ENCODE measurements at regions not wholly inside any gene's neighbourhood (a gene's known extent, or its start where the extent isn't known, plus 50 kb on each side); places are given as distances from the start of the nearest gene placed in this dataset.

GRCh38 chr15:79230766-79231165 lies 51.8 kb upstream of the ANKRD34C start:
- DNase-seq: no peak

- DNase-seq: no peak
These were observed 59.7 kb upstream of the ANKRD34C start for GRCh38 chr15:79222808-79223207.

- no peak for DNase-seq
These were observed 60.8 kb upstream of the ANKRD34C start for GRCh38 chr15:79221696-79222095.

GRCh38 chr15:79219393-79220056 lies 63.0 kb upstream of the ANKRD34C start:
- DNase-seq: no peak

GRCh38 chr15:79218588-79219200 lies 63.8 kb upstream of the ANKRD34C start:
- no peak for DNase-seq

GRCh38 chr15:79213650-79214049 lies 68.9 kb upstream of the ANKRD34C start:
- DNase-seq: no peak

GRCh38 chr15:79212589-79213157 lies 69.8 kb upstream of the ANKRD34C start:
- no peak for DNase-seq

- DNase-seq: no peak
These were observed 71.0 kb upstream of the ANKRD34C start for GRCh38 chr15:79211481-79211880.

GRCh38 chr15:79209690-79210089 lies 72.8 kb upstream of the ANKRD34C start:
- DNase-seq: no peak

GRCh38 chr15:79209116-79209515 lies 73.4 kb upstream of the ANKRD34C start:
- no peak for DNase-seq

GRCh38 chr15:79208179-79208578 lies 74.3 kb upstream of the ANKRD34C start:
- no peak for DNase-seq

- no peak for DNase-seq
These were observed 75.6 kb upstream of the ANKRD34C start for GRCh38 chr15:79206940-79207339.

GRCh38 chr15:79204886-79205675 lies 77.4 kb upstream of the ANKRD34C start:
- DNase-seq: no peak

- DNase-seq: no peak
These were observed 84.1 kb upstream of the ANKRD34C start for GRCh38 chr15:79198461-79198860.

- DNase-seq: no peak
These were observed 85.2 kb upstream of the ANKRD34C start for GRCh38 chr15:79197285-79197684.

- no peak for DNase-seq
These were observed 86.7 kb upstream of the ANKRD34C start for GRCh38 chr15:79195802-79196201.

GRCh38 chr15:79195239-79195638 lies 87.3 kb upstream of the ANKRD34C start:
- DNase-seq: no peak

GRCh38 chr15:79194386-79194785 lies 88.1 kb upstream of the ANKRD34C start:
- no peak for DNase-seq

- no peak for DNase-seq
These were observed 89.0 kb upstream of the ANKRD34C start for GRCh38 chr15:79193549-79193948.

- no peak for DNase-seq
These were observed 89.4 kb upstream of the ANKRD34C start for GRCh38 chr15:79193103-79193502.

GRCh38 chr15:79192462-79193036 lies 90.0 kb upstream of the ANKRD34C start:
- DNase-seq: no peak

GRCh38 chr15:79190093-79190492 lies 92.4 kb upstream of the ANKRD34C start:
- no peak for DNase-seq

- DNase-seq: no peak
These were observed 95.9 kb upstream of the ANKRD34C start for GRCh38 chr15:79186616-79187015.

All from activated effector memory CD4-positive, alpha-beta T cell treated with anti-CD3 and anti-CD28 coated beads, Interleukin-2, amount 50 U/mL, for 16 hours (primary cell).